NCI-H2227 (cell line): ENCODE measurements at regions not wholly inside any gene's neighbourhood (a gene's known extent, or its start where the extent isn't known, plus 50 kb on each side); places are given as distances from the start of the nearest gene placed in this dataset.

Experiments
- DNase-seq: peaks from one replicate; lab custom pipeline; 2025; ENCODE audit not compliant: unreplicated experiment; lab: John Stamatoyannopoulos, UW

DNA sequence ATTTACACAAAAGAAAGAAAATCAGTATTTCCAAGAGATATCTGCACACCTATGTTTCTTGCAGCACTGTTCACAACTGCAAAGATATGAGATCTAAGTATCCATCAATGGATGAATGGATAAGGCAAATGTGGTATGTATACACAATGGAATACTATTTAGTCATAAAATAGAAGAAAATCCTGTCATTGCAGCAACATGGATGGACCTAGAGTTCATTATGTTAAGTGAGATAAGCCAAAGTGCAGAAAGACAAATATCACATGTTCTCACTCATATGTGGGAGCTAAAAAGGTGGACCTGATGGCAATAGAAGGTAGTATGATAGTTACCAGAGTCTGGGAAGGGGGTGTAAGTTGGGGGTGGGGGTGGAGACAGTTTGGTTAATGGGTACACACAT is 1171.6 kb downstream of the SORCS1 start:
- no peak for DNase-seq

DNA sequence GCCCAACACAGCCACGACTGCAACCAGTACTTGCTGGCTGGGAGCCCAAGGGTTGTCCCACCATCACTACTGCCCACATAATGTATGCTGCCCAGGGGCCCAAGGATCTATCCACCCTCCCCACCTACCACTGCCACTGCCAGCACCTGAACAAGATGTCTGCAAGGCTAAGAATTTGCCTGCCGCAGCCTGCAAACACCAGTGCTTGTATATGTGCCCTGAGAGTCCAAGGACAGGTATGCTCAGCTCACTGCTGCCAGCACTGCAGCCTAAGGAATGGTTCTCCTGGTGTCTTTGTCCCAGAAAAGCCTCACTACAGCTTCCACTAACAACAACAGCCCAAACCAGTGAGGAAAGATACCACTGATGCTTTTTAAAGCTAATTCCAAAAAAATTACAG is 1174.0 kb downstream of the SORCS1 start:
- DNase-seq: no peak

DNA sequence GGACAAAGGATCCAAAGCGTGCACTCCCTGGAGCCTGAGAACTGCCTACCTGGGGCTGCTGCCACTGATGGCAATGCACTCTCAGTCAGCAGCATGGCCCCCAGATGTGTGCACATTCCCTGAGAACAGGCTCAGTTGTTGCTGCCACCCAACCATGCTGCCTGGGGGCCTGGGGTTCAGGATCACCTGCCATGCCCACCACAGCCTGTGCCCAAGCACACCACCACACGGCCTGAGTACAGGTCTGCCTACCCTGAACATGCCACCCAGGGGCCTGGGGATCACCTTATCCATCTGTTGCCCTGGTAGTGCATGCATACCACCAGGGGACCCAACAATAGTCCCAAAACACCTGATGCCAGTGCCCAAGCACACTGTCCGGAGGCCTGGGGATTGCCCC is 1174.5 kb downstream of the SORCS1 start:
- no peak for DNase-seq

DNA sequence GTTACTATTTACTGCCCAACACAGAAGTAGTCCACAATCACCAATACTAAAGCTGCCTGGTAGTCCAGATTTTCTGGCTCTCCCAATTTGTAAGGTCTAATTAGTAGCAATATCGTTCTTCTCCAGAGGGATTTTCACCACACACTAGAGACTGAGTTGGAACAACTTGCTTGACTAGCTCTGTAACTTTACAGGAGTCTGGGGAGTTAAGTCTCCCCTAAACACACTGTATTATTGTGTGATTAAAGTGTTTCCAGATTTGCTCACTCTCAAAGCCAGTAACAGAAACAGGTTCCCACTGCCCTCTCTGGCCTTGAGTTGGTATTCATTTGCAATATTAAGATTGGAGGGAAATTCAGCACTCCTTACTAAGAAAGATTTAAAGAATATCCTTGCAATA is 1175.7 kb downstream of the SORCS1 start:
- DNase-seq: no peak

DNA sequence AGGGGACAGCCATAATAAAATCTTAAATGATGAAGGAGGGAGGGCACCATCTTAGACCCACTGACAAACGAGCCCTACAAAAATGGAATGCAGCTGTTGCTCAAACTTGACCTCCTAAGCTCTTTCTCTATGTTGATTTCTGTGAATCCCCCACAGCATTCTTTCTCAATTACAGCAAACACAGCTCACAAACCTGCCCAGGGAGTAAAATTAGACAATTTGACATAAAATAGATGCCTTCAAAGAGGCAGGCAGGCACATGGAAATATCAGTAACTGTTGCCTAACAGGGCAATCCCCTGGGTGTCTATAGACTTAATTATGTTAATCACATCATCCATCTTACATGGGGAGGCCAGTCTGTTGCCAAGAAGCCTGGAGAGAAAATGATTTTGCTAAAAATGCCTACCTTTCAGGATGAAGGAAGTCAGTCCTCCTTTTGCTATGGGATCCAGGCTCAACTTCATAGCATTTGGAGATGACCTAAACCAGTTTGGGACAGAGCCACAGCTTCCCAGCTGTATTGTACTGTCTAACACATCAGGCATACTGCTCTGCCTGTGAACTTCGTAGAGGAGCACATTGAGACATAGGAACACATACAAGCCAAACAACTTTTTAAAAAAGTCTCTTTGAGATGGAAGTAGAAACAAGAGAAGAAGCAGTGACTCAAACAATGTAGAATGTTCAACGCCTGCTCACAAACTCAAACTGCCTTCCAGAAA is 1177.4 kb downstream of the SORCS1 start:
- DNase-seq: no peak

DNA sequence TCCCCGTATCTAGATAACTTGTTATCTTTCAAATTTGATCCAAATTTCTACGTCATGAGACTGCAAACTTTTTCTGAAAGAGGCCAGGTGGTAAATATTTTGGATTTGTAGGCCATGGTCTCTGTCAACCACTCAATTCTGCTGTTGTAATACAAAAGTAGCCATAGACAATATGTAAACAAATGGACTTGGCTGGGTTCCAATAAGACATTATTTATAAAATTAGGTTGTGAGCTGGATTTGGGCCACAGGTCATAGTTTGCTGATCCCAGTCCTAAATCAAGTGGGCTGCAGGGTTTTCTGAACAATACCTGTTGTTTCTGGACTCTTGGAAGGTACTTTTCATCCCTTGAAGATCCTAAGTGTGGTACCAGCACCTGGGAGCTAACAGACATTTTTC is 1178.0 kb downstream of the SORCS1 start:
- DNase-seq: no peak

DNA sequence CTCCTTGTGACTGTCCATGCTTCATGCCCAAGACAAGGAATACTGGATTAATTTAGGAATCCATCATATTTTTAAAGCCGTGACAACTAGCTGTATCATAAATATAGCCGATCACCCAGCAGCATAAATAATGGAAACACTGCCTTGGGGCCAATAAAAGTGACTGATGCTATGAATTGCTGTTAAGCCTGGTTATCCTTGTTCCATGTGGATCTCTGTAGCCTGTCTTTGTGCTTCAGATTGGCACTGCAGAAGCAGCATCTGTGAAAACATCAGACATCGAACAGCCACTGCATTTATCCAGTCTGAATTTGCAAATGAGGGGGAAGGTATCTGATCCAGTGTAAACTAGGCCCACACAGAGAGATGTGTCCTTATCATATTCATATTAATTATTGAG is 1181.8 kb downstream of the SORCS1 start:
- no peak for DNase-seq

DNA sequence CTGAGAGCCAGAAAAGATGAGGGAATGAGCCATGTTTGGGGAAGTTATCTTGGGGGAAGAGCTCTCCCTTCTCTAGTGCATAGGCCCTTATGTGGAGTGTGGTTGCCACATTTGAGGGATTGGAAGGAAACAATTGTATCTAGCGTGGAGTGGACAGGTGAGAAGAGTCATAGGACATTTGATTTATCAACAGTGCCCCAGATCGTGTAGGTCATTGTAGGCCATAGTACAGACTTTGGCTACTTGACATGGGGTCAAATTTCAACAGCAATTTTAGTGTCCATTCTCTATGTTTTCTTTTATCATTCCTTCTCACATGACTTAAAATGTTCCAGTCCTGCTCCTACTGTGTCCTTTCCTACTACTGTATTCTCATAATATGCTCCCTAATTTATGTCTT is 1182.8 kb downstream of the SORCS1 start:
- no peak for DNase-seq

DNA sequence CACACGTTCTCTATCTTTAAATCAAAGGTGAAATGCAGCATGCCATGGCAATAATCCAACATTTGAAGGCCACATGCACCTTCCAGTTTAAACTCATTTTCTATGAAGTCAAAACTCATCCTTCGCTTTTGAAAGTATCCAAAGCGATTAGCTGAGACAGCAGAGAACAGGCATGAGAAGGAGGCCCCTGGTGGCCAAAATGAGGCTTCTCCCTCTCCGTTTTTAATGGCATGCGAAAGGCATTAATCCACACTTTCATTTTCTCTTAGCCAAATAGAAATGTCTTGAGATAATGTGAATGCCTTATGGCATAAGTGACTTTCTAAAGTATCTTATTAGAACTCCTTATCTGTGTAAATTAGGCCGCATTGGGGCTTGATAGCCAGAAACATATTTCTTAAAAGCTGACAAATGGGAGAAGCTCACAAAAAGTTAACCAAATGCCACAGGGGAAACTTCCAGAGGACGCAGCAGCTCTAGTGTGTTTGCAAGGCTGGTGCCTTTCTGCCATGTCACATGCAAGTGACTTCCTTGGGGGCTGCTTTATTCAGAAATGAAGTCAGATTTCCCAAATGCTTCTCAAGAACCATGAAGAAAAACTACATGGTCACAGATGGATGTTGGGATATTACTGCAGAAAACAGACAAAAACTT is 1189.6 kb downstream of the SORCS1 start:
- no peak for DNase-seq

DNA sequence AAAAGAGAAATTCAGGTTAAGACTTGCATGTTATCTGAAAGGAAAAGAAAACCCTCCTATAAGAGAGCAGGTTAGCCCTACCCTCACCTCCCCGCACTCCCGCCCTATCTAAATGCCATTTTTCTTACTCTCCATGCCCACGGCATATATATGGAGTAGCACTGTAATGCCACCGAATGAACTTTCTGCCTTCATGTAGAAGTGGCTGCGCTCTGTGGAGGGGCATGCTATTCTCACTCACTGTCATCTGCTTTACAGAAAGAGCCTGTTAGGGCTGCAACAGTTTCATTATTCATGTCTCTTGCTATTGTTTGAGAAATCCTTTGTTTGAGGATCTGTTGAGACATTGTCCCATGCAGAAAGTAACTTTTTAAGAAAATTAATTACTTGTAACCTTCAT is 1190.6 kb downstream of the SORCS1 start:
- no peak for DNase-seq

DNA sequence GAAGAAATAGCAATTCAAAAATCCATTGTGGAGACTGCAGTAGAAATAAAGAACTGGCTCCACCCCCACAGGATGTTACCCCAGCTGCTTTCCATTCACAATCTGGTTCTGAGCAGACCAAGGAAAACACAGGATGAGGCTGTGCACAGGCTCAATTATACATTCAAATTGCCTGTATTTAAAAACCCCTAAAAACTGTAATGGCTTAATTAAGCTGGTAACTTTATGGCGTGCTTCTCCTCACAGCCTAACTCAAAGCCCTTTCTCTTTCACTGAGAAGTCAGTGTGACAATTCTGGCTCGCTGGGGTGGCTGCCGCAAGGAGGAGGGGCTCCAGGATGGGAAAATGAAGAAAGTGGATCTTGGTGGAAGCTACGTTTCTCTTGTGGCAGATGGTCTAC is 1191.1 kb downstream of the SORCS1 start:
- no peak for DNase-seq

DNA sequence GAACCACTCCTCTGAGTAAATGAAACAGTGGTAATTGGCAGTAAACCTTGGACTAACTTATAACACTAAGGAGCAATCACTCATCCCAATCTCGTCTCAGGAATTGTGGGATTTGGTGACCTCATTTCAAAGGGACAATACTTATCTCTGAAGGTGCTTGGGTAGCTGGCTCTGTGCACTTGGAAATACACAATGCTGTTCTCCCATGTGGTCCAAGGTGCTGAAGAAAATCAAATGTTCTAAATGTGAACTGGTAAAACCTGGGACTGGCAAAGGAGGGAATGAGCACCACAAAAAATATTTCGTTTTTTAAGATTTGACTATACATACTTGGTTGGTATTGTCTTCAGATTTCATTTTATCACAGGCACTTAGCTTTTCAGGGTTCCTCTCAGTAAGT is 1193.0 kb downstream of the SORCS1 start:
- DNase-seq: no peak

DNA sequence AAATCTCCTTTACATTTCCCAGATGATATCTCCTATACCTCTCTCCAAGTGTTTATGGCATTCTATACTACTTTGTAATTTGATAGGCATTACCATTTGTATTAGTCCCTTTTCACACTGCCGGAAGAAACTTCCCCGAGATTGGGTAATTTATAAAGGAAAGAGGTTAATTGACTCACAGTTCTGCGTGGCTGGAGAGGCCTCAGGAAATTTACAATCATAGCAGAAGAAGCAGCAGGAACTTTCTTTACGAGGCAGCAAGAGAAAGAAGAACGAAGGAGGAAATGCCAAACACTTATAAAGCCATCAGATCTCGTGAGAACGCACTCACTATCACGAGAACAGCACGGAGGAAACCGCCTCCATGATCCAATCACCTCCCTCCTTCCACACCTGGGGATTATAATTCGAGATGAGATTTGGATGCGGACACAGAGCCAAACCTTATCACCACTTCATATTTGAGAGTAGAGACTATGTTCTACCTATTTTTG is 1194.6 kb downstream of the SORCS1 start:
- no peak for DNase-seq

DNA sequence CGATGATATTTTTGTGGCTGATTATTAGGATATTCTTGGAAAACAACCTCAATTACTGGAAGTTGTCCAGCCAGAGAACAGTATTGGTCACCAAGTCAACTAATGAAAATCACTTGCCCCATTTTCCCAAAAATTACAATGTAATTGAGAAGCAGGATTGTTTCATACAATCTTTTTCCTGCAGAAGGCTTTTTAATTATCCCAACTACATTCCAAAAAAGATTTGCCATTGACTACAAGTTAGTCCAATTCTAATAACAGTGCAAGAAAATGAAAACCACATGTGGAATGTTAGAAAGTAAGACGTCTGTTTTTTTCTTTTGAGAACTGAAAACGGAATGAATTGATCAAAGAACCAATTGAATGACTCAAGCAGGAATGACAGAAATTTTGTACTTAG is 1195.8 kb downstream of the SORCS1 start:
- DNase-seq: no peak

DNA sequence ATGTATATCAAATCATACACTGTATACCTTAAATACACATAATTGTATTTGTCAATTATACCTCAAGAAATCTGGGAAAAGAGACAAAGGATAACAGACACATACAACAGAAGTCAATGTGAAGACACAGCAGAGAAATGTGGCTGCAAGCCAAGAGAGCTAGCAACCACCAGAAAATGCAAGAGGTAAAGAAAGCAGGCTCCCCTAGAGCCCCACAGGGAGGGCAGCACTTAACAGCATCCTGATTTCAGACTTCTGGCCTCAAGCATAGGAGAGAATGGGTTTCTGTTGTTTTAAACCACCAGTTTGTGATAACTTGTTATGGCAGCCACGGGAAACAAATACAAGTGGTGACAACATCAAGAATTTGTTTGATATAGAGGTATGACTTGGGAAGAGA is 1197.2 kb downstream of the SORCS1 start:
- DNase-seq: no peak

DNA sequence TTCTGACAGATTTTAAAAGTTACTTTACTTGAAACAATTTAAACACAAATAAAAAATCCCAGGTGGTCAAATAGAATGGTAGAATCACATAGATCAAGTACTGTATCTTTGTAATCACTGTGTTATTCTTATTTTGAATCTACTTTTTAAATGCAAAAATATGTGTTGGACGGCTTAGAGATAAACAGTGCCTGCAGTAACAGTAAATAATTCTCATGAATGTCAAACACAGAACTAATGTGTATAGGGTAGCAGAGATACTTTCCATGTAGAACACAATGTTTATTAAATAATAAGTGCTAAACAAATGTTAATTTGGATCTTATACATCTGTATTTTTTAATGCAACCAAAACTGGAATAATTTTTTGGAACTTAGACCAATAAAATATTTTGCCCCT is 1199.4 kb downstream of the SORCS1 start:
- DNase-seq: no peak

DNA sequence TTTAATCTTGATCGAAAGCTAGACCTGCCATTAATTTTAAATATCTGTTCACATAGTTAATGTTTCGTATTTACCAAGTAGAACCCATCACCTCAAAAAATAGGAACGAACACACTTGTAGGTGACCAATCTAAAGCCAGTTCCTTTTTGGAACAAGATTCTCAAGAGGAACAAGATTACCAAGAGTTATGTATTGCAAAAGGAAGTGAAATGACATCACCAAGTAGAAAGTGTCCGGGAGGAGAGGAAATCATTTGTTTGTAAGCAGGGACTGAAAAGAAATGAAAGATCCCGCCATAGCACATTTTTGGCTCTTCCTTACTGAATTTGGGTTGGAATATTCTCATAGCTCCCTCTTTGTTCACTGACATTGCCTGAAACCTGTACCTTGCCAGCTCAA is 1200.5 kb downstream of the SORCS1 start:
- DNase-seq: no peak

DNA sequence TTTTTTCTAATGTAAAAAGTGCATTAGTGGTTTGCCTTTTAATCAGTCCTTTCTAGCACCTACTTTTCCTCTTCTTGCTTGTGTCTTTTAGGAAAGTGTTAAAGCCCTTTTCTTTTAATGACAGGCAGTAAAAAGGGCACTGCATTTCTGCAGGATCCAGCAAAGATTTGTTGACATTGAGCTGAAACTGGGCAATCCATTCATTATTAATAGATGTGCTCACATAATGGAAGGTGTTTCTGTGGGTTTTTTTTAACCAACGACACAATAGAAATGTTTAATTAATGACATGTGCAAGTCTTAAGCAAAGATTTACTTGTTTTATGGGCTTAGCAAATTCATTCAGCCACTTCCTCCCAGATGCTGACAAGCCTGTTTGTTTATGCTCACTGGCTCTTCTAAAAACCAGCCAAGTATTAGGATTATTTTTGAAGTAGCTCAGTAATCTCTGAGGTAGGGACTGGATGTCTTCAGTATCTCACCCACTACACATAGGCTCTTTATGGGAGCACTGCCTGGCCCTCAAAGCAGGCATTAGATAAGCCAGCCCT is 1201.1 kb downstream of the SORCS1 start:
- DNase-seq: no peak

DNA sequence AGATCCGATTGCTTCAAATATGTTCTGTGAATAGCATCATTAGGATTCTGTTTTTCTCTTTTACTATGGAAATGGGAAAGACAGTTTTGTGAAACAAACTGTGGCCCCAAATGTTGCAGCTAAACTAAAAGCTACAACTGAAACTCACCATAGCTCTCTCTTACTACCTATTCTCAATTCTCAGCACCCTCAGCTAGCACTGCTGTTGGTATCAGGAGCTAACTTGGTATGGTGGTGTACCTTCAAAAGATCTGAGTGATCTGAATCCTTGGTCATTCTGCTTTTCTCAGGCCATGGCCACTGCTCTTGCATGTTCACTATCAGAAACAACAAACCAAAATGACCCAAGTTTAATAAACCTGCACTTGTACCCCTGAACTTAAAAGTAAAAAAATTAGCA is 1208.0 kb downstream of the SORCS1 start:
- DNase-seq: no peak

DNA sequence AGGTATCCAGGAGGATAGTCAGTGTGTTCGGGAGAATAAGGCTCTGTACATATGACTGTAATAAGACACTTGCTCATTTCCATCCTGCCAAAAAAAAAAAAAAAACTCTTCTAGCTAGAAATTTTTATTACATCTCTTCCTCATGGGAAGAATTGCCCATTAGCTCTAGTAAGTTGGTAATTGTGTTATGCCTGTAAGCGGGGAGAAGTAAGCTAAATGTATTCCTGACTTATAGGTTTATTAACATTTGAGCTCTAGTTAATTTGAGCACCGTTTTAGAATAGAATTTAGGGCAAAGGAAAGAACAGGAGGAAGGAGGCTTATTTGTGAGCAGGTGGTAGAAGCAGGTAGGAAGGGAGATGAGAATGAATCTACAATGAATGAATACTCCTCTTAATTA is 1210.6 kb downstream of the SORCS1 start:
- DNase-seq: no peak

DNA sequence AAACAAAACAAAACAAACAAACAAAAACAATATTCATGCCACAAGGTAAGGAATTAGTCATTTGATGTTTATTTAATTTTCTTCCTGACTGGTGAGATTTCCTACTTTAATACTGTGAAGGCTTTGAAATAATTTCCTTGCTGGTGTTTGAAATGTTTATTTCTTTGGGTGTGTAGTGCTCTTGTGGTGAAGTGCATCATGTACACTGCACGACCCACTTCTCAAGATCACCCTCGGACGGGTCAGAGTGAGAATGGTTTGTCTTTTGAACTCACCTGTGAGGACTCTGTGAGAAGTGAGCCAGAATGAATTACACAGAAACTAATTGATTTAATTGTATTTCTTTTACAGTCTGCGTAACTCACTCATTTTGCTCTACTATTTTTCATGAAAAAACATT is 1211.5 kb downstream of the SORCS1 start:
- no peak for DNase-seq

DNA sequence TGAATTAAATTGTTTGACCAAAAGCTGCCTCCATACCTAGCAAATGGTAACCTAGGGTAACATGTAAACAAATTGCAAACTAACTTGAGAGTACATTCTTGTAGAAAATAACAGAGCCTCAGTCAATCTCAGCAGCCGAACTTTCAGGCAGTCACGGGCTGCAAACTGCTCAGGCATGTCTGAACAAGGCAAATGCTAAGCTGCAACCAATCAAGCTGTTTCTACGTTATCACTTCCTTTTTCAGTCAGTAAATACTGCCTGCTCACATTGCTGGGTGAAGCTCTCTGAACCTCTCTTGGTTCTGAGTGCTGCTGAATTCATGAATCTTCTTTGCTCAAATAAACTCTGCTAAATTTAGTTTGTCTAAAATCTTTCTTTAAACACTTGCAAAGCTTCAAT is 1212.4 kb downstream of the SORCS1 start:
- no peak for DNase-seq

DNA sequence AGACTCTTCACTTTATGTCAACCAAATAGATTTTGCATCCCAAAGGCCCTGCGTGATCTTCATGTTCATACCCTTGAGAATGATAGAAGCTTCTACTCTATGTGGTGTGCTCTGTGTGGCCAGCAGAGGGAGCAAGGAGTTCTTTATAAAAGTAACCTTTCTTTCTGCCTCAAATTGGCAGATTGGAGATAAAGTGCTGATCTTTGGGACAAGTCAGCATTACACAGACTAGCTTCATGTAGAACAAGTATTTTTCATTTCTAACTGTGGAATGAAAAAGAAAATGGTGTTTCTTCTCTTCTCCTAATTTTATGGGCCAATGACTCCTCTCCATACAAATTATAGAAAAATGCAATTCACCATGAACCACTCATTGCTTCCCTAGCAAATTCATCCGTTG is 1214.1 kb downstream of the SORCS1 start:
- no peak for DNase-seq
